Esophagus muscularis mucosa (tissue), 4 donors: ENCODE measurements at regions not wholly inside any gene's neighbourhood (a gene's known extent, or its start where the extent isn't known, plus 50 kb on each side); places are given as distances from the start of the nearest gene placed in this dataset.
"Not testable (repeated sequence)": the region's sequence is repeated elsewhere in the genome, so short reads cannot be mapped to it uniquely, and the experiment has no call there.

Experiments used
- DNase-seq: peaks from one replicate; pipeline ENCODE4 v3.0.0-alpha.2; 2017; ENCODE audit errors: extremely low spot score
- H3K27ac ChIP-seq, 4 donors: fragments of 200-600 bp; sonication (generic); replicated peaks in 1 of 4; 1 replicate in 3 of 4; 2 replicates in 1 of 4; pipeline ENCODE4 v1.5.1; 2016 to 2019; ENCODE audit warnings: mild to moderate bottlenecking in 1 of 4
- H3K27me3 ChIP-seq, 4 donors: fragments of 200-600 bp; sonication (generic); one replicate each; pipeline versions ENCODE4 v1.5.1 to v1.6.0; 2016 to 2019
- H3K36me3 ChIP-seq, 4 donors: fragments of 200-600 bp; sonication (generic); one replicate each; pipeline ENCODE4 v1.5.1; 2016 to 2019
- H3K4me1 ChIP-seq, 4 donors: fragments of 200-600 bp; sonication (generic); one replicate each; pipeline ENCODE4 v1.5.1; 2016 to 2019
- H3K4me3 ChIP-seq, 4 donors: fragments of 200-600 bp; sonication (generic); 1 replicate in 2 of 4; 2 replicates in 2 of 4; pipeline ENCODE4 v1.5.1; 2016 to 2019; ENCODE audit warnings: mild to moderate bottlenecking in 4 of 4, moderate library complexity in 1 of 4
- H3K9me3 ChIP-seq, 4 donors: fragments of 200-600 bp; sonication (generic); 1 replicate in 3 of 4; 2 replicates in 1 of 4; pipeline ENCODE4 v1.5.1; 2016 to 2019
- CTCF ChIP-seq, 3 experiments: fragments of 200-600 bp in 2 of 3; fragments of 450-650 bp in 1 of 3; sonication (generic) in 2 of 3; IDR thresholded peaks; one replicate each; pipeline ENCODE4 v1.5.1; 2017 to 2019; ENCODE audit warnings: antibody characterized with exemption in 3 of 3, mild to moderate bottlenecking in 2 of 3, moderate library complexity in 1 of 3
- EP300 ChIP-seq: sonication (generic); formaldehyde crosslinking; IDR thresholded peaks from one replicate; pipeline ENCODE4 v1.6.1; 2017; ENCODE audit warnings: antibody characterized with exemption
- POLR2A ChIP-seq: fragments of 450-650 bp; IDR thresholded peaks from one replicate; pipeline ENCODE4 v1.6.1; 2017; ENCODE audit warnings: antibody characterized with exemption, moderate library complexity, mild to moderate bottlenecking, low read depth
- POLR2AphosphoS5 ChIP-seq, 2 donors: sonication (generic); formaldehyde crosslinking; IDR thresholded peaks; one replicate each; pipeline ENCODE4 v1.6.1; 2017; ENCODE audit warnings: antibody characterized with exemption in 2 of 2
- WGBS: methylation state at CpG from one replicate; pipeline ENCODE4 v1.1.5; 2018; 5-methylcytosine and 5-hydroxymethylcytosine counted together
- intact Hi-C: fragments of 100-400 bp; cut with DNase I; formaldehyde crosslinking; loops from one replicate; pipeline ENCODE4 v1.15.1; 2023

- no peak for TF ChIP-seq CTCF (IDR thresholded peaks at IDR 0.05)
- no peak overlapping the region for H3K4me3 ChIP-seq
- H3K9me3 ChIP-seq: no peaks in the 10 kb centered on the region
- H3K4me1 ChIP-seq: no peaks in the 10 kb centered on the region
- intact Hi-C loops: no loop called here
- H3K27ac ChIP-seq: no peak overlapping the region
- no peaks in the 10 kb centered on the region for H3K27me3 ChIP-seq
- no peaks in the 10 kb centered on the region for H3K36me3 ChIP-seq
- DNase-seq: no peak
- WGBS: 93% methylated on average over 6 of the region's 6 CpGs
These were observed 167.7 kb downstream of the COG6 start for GRCh38 chr13:39823063-39823713.

GRCh38 chr13:39825886-39826285 is 170.4 kb downstream of the COG6 start:
- no peak overlapping the region for H3K4me3 ChIP-seq
- H3K27me3 ChIP-seq: no peaks in the 10 kb centered on the region
- WGBS: 98% methylated on average over 6 of the region's 6 CpGs
- intact Hi-C loops: no loop called here
- H3K27ac ChIP-seq: no peak overlapping the region
- DNase-seq: no peak
- no peaks in the 10 kb centered on the region for H3K36me3 ChIP-seq
- H3K9me3 ChIP-seq: no peaks in the 10 kb centered on the region
- TF ChIP-seq POLR2AphosphoS5 (IDR thresholded peaks at IDR 0.05) (no peak), CTCF (IDR thresholded peaks at IDR 0.05) (no peak), EP300 (no peak), POLR2A (no peak)
- no peaks in the 10 kb centered on the region for H3K4me1 ChIP-seq

- Histone ChIP-seq H3K27me3 (no peaks in the 10 kb centered on the region), H3K4me1 (no peaks in the 10 kb centered on the region), H3K4me3 (no peak overlapping the region), H3K9me3 (no peaks in the 10 kb centered on the region), H3K27ac (no peak overlapping the region), H3K36me3 (no peaks in the 10 kb centered on the region)
- DNase-seq: no peak
- 78% methylated on average over 7 of the region's 7 CpGs for WGBS
- intact Hi-C loops: no loop called here
- TF ChIP-seq EP300: no peak
- no peak for TF ChIP-seq POLR2AphosphoS5 (IDR thresholded peaks at IDR 0.05)
- TF ChIP-seq POLR2A: no peak
- no peak for TF ChIP-seq CTCF (IDR thresholded peaks at IDR 0.05)
These were observed 179.8 kb downstream of the COG6 start for GRCh38 chr13:39835253-39835652.

- H3K4me1 ChIP-seq: no peaks in the 10 kb centered on the region
- H3K27me3 ChIP-seq: no peaks in the 10 kb centered on the region
- H3K4me3 ChIP-seq: no peak overlapping the region
- H3K27ac ChIP-seq: no peak overlapping the region
- no peaks in the 10 kb centered on the region for H3K9me3 ChIP-seq
- TF ChIP-seq POLR2AphosphoS5 (IDR thresholded peaks at IDR 0.05) (no peak), EP300 (no peak), CTCF (IDR thresholded peaks at IDR 0.05) (no peak), POLR2A (no peak)
- 80% methylated on average over 2 of the region's 2 CpGs for WGBS
- intact Hi-C loops: no loop called here
- no peak for DNase-seq
- no peaks in the 10 kb centered on the region for H3K36me3 ChIP-seq
These were observed 180.6 kb downstream of the COG6 start for GRCh38 chr13:39836038-39836437.

GRCh38 chr13:39837866-39838265 is 182.4 kb downstream of the COG6 start:
- intact Hi-C loops: not testable (repeated sequence)

More at GRCh38 chr13:39837866-39838265, 182.4 kb downstream of the COG6 start:
- not testable (repeated sequence) for H3K36me3 ChIP-seq, H3K27ac ChIP-seq, H3K4me1 ChIP-seq, H3K4me3 ChIP-seq, DNase-seq, H3K9me3 ChIP-seq, H3K27me3 ChIP-seq
- 75% methylated on average over 1 of the region's 1 CpG for WGBS
